HL-60 (cell line): ENCODE measurements at regions not wholly inside any gene's neighbourhood (a gene's known extent, or its start where the extent isn't known, plus 50 kb on each side); places are given as distances from the start of the nearest gene placed in this dataset.

Experiments used
- GABPA ChIP-seq: IDR thresholded peaks from 2 replicates; pipeline ENCODE4 v1.6.1; 2012; ENCODE audit warnings: low read depth
- POLR2AphosphoS5 ChIP-seq: IDR thresholded peaks from 2 replicates; pipeline ENCODE4 v1.6.1; 2012; ENCODE audit warnings: low read depth
- REST ChIP-seq: IDR thresholded peaks from 2 replicates; pipeline ENCODE4 v1.6.1; 2012; ENCODE audit warnings: low read depth; ENCODE audit not compliant: insufficient replicate concordance
- TF ChIP-seq, protein P1 (sequence below): IDR thresholded peaks from one replicate; pipeline ENCODE4 v1.5.1; 2011; ENCODE audit warnings: low read length, control low read depth, inconsistent platforms; ENCODE audit not compliant: insufficient read depth

- TF ChIP-seq, protein P1, sequence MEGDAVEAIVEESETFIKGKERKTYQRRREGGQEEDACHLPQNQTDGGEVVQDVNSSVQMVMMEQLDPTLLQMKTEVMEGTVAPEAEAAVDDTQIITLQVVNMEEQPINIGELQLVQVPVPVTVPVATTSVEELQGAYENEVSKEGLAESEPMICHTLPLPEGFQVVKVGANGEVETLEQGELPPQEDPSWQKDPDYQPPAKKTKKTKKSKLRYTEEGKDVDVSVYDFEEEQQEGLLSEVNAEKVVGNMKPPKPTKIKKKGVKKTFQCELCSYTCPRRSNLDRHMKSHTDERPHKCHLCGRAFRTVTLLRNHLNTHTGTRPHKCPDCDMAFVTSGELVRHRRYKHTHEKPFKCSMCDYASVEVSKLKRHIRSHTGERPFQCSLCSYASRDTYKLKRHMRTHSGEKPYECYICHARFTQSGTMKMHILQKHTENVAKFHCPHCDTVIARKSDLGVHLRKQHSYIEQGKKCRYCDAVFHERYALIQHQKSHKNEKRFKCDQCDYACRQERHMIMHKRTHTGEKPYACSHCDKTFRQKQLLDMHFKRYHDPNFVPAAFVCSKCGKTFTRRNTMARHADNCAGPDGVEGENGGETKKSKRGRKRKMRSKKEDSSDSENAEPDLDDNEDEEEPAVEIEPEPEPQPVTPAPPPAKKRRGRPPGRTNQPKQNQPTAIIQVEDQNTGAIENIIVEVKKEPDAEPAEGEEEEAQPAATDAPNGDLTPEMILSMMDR: no peak
- TF ChIP-seq POLR2AphosphoS5 (no peak), GABPA (no peak), REST (no peak)
Measured at GRCh38 chr2:37457401-37457901, 113.0 kb downstream of the QPCT start.
